ENCODE measurements at regions not wholly inside any gene's neighbourhood (a gene's known extent, or its start where the extent isn't known, plus 50 kb on each side); places are given as distances from the start of the nearest gene placed in this dataset.

DNA sequence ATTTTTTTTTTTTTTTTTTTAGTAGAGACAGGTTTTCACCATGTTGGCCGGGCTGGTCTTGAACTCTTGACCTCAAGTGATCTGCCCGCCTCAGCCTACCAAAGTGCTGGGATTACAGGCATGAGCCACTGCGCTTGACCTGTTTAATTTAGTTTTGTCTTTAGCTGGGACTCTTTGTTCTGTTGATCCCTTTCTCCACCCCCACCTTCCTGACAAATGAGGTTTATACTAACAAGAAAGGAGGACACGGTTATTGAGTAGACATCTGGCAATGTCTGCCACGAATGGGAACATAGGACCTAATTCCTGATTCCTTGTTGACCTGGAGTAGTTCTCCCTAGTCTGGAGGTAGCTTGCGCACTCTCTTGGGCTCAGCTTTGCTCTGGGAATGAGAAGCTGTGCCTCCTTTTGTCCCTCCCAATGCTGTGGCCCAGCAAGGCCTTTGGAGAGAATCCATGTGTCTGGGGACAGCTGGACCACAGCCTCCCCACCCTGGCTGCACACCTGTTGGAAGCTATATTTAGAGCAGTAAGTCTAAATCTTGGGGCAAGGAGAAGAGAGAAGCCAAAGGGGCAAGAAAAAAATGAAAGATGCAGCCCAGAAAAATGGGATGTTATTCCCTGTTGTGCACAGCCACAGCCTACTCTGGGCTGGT, 53.2 kb upstream of the ADPGK start:
- no peak for DNase-seq (ENCODE audit: low read depth)
- ChIA-PET POLR2A (no interaction called here), CTCF (interaction anchor here (1.1 to 1.2 kb wide), 2 partner anchors 52 to 115 kb away, joined by 3 to 5 read pairs; no protein-coding TSS in a partner anchor)
- Histone ChIP-seq H3K4me3 (ENCODE audit: low read depth, low read length) (no peak overlapping the region), H3K27me3 (ENCODE audit: control insufficient read depth, insufficient read depth, low read length) (no peaks in the 10 kb centered on the region; the same call in 1 of the 2 replicates), H3K36me3 (ENCODE audit: control insufficient read depth, insufficient read depth, low read length) (no peaks in the 10 kb centered on the region)
- TF ChIP-seq, protein P1, sequence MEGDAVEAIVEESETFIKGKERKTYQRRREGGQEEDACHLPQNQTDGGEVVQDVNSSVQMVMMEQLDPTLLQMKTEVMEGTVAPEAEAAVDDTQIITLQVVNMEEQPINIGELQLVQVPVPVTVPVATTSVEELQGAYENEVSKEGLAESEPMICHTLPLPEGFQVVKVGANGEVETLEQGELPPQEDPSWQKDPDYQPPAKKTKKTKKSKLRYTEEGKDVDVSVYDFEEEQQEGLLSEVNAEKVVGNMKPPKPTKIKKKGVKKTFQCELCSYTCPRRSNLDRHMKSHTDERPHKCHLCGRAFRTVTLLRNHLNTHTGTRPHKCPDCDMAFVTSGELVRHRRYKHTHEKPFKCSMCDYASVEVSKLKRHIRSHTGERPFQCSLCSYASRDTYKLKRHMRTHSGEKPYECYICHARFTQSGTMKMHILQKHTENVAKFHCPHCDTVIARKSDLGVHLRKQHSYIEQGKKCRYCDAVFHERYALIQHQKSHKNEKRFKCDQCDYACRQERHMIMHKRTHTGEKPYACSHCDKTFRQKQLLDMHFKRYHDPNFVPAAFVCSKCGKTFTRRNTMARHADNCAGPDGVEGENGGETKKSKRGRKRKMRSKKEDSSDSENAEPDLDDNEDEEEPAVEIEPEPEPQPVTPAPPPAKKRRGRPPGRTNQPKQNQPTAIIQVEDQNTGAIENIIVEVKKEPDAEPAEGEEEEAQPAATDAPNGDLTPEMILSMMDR (IDR thresholded peaks at IDR 0.05; ENCODE audit: insufficient read depth, low read depth, low read length): no peak

DNA sequence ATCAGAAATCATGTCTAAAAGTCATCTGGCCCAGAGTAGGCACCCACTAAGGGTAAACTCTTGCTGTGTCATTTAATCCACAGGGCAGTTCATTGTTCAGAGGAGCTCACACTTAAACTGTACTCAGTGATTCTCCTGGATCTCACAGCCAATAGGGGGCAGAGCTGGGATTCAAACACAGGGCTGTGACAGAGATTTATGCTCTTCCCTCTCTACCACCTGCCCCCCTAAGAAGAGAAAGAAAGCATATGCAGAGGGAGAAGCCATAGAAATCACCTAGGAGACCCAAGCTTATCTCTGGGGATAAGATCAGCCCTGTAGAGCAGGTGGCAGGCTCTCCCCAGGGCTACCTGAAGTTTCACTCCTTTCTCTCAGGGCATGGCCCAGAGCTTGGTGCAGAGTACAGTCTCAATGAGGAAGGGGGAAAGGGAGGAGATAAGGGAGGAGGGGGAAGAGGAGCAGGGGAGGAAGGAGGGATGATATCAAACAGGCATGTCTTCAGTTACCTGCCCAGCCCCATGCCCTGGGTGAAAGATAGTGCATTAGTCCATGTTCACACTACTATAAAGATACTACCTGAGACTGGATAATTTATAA, 51.8 kb upstream of the ADPGK start:
- POLR2A ChIA-PET: no interaction called here
- CTCF ChIA-PET: interaction anchor here (2.2 kb wide), 1 partner anchor 9 kb away, joined by 4 read pairs; no protein-coding TSS in a partner anchor
- TF ChIP-seq, protein P1 (IDR thresholded peaks at IDR 0.05; ENCODE audit: insufficient read depth, low read depth, low read length): peak; percentile 38
- DNase-seq (ENCODE audit: low read depth): no peak
- no peak overlapping the region for H3K4me3 ChIP-seq (ENCODE audit: low read depth, low read length)
- H3K27me3 ChIP-seq (ENCODE audit: control insufficient read depth, insufficient read depth, low read length): peaks cover 2% of the 10 kb centered on the region; the same call in 1 of the 2 replicates
- H3K36me3 ChIP-seq (ENCODE audit: control insufficient read depth, insufficient read depth, low read length): no peaks in the 10 kb centered on the region

DNA sequence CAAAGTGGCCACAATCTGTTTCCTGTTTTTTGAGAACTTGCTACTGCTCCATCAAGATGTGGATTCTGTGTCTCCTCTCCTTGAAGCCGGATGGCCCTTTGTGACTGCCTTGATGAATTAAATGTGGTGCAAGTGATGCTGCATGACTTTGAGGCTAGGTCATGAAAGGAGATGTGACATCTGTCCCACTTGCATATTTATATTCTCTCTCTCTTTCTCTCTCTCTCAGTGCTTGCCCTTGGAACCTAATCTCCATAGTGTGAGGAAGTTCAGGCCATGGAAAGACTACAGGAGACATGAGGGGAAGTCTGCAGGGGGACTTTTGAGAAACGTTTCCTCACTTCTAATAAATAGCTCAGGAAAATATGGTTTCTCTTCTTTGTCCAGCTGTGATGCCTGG, 50.0 kb upstream of the ADPGK start:
- POLR2A ChIA-PET: no interaction called here
- Histone ChIP-seq H3K4me3 (ENCODE audit: low read depth, low read length) (no peak overlapping the region), H3K27me3 (ENCODE audit: control insufficient read depth, insufficient read depth, low read length) (peaks cover 2% of the 10 kb centered on the region; the same call in 1 of the 2 replicates), H3K36me3 (ENCODE audit: control insufficient read depth, insufficient read depth, low read length) (no peaks in the 10 kb centered on the region)
- TF ChIP-seq, protein P1 (IDR thresholded peaks at IDR 0.05; ENCODE audit: insufficient read depth, low read depth, low read length): no peak
- CTCF ChIA-PET: no interaction called here
- DNase-seq (ENCODE audit: low read depth): no peak

All from BJ (cell line).